ENCODE measurements at regions not wholly inside any gene's neighbourhood (a gene's known extent, or its start where the extent isn't known, plus 50 kb on each side); places are given as distances from the start of the nearest gene placed in this dataset.

DNA sequence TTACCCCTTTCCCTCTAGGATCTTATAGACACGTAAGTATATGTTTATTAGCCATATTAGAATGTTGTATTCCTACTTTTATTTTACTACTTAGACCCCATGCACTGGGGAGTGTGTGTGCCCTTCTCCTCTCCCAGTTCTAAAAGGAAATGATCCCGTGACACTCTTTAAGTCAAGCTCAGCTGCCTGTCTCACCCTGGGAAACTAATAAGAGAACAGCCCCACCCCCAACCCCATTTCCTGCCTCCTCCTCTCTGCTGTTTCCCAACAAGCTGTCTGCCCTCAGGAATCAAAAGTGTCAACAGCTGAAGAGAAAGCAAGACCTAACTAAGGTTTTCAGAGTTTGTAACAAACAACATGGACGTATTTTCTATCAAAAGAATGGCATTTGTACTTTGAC, 92.6 kb upstream of the VAV3 start:
- H3K4me3 Mint-ChIP-seq = no peak overlapping the region
- no peaks in the 10 kb centered on the region for H3K4me1 Mint-ChIP-seq (ENCODE audit: low read depth)
- no peak overlapping the region for H3K27ac Mint-ChIP-seq
- peaks cover 5% of the 10 kb centered on the region for H3K9me3 Mint-ChIP-seq (ENCODE audit: low read depth)
- H3K36me3 Mint-ChIP-seq = peaks cover 3% of the 10 kb centered on the region
- no peaks in the 10 kb centered on the region for H3K27me3 Mint-ChIP-seq

DNA sequence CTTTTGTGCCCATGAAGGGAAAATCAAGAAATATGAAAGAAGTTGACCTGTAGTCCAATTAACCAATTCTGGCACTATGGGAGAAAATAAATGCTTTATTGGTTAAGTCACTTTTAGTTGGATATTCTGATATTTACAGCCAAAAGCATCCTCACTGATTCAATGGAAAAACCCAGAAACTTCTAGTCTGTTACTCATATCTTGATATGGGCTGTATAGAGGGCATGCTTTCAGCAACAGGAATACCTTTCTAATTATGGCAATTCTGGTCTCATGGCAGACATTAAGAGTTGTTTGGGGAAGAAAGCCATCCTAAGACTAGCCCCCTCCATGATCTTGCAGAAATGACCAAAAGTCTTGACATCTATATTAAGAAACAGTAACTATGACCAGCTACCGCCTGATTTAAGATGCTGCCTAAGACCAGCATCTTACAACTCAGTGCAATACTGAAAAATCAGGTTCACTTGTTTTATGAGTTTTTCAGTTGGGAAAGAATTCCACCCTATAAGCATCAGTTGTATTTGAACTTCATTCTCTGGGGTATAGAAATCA, 91.5 kb upstream of the VAV3 start:
- Mint-ChIP-seq H3K36me3 (peaks cover under 1% of the 10 kb centered on the region), H3K9me3 (ENCODE audit: low read depth) (peaks cover under 1% of the 10 kb centered on the region), H3K4me1 (ENCODE audit: low read depth) (no peaks in the 10 kb centered on the region), H3K4me3 (no peak overlapping the region), H3K27ac (no peak overlapping the region), H3K27me3 (no peaks in the 10 kb centered on the region)

DNA sequence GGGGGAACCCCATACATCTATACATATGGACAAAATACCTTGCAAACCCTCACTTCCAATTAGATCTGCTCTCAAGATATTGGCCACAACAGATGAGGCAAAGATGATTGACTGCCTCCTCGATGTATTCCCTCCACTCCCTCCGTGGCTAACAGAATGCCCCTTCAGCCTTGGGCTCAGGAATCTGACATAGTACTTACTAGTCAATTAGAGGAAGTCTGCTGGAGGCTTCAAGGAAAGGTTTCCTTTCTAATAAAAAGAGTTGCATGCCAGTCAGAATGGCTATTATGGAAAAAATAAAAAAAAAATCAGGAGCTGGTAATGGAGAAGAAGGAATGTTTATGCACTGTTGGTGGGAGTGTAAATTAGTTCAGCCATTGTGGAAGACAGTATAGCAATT, 90.4 kb upstream of the VAV3 start:
- Mint-ChIP-seq H3K36me3 (no peaks in the 10 kb centered on the region), H3K27ac (no peak overlapping the region), H3K9me3 (ENCODE audit: low read depth) (no peaks in the 10 kb centered on the region), H3K4me3 (no peak overlapping the region), H3K4me1 (ENCODE audit: low read depth) (no peaks in the 10 kb centered on the region), H3K27me3 (no peaks in the 10 kb centered on the region)

DNA sequence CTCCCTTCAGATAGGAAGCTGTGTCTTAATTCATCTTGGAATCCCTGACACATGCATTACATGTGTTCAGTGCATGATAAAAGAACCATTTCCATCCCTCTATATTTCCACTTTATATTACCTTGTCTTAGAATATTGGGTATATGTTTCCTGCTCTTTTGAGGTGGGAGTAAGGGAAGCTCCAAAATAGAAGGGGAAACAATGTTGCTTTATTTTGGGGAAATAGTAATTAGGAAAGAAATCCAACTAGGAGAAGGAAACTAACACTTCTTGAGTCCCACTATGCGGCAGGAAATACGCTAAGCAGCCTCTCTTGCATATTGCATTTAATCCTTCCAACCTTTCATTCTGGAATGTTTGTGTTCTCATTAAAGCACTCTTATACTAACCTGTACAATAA, 89.4 kb upstream of the VAV3 start:
- Mint-ChIP-seq H3K9me3 (ENCODE audit: low read depth) (no peaks in the 10 kb centered on the region), H3K4me3 (no peak overlapping the region), H3K27ac (no peak overlapping the region), H3K4me1 (ENCODE audit: low read depth) (no peaks in the 10 kb centered on the region), H3K36me3 (no peaks in the 10 kb centered on the region), H3K27me3 (no peaks in the 10 kb centered on the region)

DNA sequence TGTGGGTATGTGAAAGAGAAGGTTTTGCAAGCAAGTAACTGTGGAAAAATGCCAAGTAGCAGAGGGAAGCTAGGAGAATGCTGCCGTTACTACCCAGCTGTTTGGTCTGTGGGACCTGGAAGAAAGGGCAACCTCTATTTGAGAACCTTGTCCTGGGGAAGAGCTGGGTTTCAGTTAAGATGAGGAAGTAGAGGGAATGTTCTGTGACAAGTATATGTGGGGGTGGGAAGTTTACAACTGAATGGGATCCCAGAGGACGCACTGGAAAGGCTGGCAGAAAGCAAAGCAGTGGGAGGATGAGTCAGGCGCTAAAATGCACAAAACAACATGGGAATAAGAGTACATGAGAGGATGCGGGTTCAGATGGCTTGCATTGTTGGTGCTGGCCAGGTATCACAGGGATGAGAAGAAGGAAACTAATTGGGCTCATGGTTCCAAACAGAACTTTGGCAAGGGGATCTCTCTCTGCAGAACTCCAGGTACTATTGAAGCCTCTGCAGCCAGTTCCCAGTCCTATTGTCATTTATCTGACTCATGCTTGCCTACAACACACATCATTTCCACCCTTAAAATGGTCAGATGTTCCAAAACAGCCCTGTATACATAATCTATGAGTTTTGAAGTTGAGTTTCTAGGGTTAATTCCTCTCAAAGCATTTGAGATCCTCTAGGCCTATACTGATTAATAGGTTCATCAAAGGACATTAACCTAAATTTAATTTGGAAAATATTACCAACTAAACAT, 88.5 kb upstream of the VAV3 start:
- Mint-ChIP-seq H3K4me3 (no peak overlapping the region), H3K27me3 (no peaks in the 10 kb centered on the region), H3K4me1 (ENCODE audit: low read depth) (no peaks in the 10 kb centered on the region), H3K9me3 (ENCODE audit: low read depth) (no peaks in the 10 kb centered on the region), H3K36me3 (no peaks in the 10 kb centered on the region), H3K27ac (no peak overlapping the region)

DNA sequence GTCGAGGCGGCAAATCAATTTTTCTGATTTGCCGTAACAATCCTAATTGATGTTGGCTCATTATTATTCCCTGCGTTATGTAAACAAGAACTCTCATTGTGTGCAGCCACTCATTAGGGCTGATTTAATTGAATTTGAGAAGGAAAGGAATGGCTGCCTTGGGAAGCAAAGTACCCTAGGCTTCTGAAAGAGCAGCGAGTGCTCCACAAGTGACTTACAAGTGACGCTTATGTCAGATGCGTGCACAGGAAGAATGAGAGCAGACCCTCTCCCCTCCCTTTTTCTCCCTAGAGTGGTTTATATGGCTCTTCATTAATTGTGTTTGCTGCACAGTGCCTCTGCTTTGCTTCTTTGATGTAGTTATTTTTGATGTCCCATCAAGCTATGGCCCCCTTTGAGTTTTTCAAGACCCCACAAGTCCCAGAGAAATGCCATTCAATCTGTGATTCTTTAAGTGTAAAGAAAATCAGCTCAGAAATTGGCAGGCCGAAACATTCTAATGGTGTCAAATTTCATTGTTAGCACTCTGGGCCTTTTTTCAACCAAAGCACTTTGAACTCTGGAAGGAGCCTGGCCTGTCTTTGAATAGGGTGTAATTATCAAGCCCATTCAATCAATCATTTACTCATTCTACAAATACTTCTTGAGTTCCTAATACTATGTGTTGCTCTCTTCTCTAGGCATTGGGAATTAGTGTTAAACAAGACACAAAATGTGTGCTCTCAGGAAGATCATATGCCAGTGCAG, 86.8 kb upstream of the VAV3 start:
- Mint-ChIP-seq H3K27me3 (no peaks in the 10 kb centered on the region), H3K4me1 (ENCODE audit: low read depth) (no peaks in the 10 kb centered on the region), H3K27ac (no peak overlapping the region), H3K4me3 (no peak overlapping the region), H3K36me3 (no peaks in the 10 kb centered on the region), H3K9me3 (ENCODE audit: low read depth) (no peaks in the 10 kb centered on the region)

DNA sequence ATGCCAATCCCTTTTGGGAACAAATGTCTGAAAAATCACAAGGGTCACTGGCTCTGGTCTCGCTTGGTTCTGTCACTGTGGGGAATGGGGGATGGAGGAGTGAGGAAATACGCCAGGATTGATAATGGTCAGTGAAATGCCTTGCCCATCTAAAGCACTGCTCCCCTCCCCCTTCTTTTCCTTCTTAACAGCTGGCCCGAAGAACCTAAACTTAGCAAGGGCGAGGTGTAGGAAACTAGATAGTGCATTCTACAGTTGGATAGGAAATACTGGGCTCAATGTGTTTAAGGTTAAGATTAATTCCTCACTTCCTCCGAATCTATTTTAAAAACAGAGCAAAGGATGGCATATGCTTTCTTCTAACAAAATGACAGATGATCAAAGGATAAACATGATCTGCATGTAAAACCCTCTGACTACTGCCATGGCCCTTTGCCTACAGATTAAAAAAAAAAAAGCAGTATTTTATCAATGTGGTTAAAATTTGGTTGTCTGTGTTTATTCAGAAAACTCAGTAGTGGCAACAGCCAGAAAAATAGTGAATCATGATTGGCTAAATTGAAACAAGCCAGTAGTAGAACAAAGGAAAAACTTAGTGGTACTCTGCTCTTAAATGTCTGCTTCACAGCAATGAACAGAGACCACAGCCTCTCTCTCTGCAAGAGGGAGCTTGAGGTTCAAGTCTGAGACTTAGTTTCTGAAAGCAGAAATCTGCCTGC, 86.1 kb upstream of the VAV3 start:
- Mint-ChIP-seq H3K9me3 (ENCODE audit: low read depth) (no peaks in the 10 kb centered on the region), H3K27me3 (no peaks in the 10 kb centered on the region), H3K4me1 (ENCODE audit: low read depth) (no peaks in the 10 kb centered on the region), H3K36me3 (no peaks in the 10 kb centered on the region), H3K27ac (no peak overlapping the region), H3K4me3 (no peak overlapping the region)

DNA sequence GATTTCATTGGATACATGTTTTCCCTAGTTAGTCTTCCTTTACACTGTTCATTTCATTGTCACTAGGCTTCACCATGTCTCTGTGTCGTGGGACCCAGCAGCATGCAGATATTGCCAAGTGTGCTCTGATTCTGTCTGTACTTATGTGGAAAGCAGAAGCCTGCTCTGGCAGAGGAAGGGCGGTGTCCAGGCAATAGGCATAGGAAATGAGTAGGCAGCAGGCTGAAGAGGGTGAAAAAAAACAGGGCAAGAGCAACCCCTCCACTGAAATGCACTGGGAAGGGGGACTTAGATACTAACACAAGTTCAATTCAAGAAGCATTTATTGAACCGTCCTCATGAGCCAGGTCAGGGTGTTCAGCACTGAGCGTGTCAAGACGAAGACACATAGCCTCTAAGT, 85.2 kb upstream of the VAV3 start:
- H3K27ac Mint-ChIP-seq = no peak overlapping the region
- no peaks in the 10 kb centered on the region for H3K36me3 Mint-ChIP-seq
- H3K4me1 Mint-ChIP-seq (ENCODE audit: low read depth) = peaks cover 6% of the 10 kb centered on the region
- no peaks in the 10 kb centered on the region for H3K27me3 Mint-ChIP-seq
- H3K9me3 Mint-ChIP-seq (ENCODE audit: low read depth) = no peaks in the 10 kb centered on the region
- peak overlapping the region; percentile 36 for H3K4me3 Mint-ChIP-seq

DNA sequence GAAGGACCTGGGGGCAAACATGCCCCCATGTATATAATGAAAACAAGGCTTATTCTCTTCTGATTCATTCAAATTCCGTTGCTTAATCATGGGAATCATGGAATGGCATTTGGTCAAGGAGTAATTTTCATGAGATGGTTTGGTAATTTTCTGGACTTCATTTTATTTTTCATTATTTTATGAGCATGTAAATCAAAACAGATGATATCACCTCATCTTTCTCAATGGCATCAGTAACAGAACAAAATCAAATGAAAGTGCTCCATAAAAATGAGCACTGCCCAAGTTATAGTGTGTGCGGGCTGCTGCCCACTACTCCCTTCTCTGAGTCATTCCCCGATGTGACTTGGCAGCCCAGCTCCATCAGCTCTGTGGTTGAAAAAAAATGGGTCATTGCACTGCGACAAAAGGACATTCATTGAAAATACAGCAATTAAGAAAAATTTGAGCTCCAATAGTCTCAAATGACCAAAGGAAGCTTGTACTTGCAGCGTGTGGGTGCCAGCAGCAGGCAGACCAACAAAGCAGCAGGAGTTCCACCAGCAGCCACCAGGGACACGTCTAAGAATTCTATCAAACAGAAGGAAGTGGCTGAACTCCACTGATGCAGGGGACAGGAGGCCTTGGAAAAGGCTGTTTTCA, 84.3 kb upstream of the VAV3 start:
- Mint-ChIP-seq H3K36me3 (no peaks in the 10 kb centered on the region), H3K9me3 (ENCODE audit: low read depth) (no peaks in the 10 kb centered on the region), H3K27ac (no peak overlapping the region), H3K27me3 (no peaks in the 10 kb centered on the region), H3K4me3 (peak overlapping the region; percentile 36), H3K4me1 (ENCODE audit: low read depth) (peaks cover 15% of the 10 kb centered on the region)

DNA sequence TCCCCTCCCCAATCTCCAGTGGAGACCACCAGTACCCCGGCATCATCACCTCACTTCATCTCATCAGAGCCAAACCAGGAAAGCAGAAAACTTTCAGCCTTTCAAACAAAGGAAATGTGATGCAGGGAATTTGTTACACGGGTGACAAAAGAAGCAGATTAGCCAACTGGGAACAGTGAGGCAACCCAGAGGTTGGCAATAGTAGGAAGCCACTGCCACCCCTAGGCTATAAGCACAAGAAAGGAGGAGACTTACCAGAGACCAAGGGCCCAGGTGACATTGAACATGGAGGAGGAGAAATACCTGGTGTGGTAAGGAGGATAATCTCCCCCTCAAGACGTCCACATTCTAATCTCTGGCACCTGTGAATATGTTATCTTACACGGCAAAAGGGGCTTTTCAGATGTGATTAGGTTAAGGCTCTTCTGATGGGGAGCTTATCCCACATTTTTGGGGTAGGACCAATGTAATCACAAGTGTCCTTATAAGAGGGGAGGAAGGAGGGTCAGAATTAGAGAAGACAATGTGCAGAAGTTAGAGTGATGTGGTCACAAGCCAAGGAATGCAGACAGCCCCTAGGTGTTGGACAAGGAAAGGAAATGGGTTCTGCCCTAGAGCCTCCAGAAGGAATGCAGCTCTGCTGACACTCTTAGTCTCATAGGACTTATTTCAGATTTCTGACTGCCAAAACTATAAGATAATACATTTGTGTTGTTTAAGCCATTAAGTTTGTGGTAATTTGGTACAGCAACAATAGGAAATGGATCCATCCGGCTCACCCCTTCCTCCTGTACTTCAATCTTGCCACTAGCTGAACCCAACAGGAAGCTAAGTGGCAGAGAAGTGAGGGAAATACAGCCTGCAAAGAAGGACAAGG, 83.6 kb upstream of the VAV3 start:
- no peaks in the 10 kb centered on the region for H3K9me3 Mint-ChIP-seq (ENCODE audit: low read depth)
- peaks cover 22% of the 10 kb centered on the region for H3K4me1 Mint-ChIP-seq (ENCODE audit: low read depth)
- no peak overlapping the region for H3K4me3 Mint-ChIP-seq
- no peaks in the 10 kb centered on the region for H3K36me3 Mint-ChIP-seq
- no peak overlapping the region for H3K27ac Mint-ChIP-seq
- H3K27me3 Mint-ChIP-seq = no peaks in the 10 kb centered on the region

DNA sequence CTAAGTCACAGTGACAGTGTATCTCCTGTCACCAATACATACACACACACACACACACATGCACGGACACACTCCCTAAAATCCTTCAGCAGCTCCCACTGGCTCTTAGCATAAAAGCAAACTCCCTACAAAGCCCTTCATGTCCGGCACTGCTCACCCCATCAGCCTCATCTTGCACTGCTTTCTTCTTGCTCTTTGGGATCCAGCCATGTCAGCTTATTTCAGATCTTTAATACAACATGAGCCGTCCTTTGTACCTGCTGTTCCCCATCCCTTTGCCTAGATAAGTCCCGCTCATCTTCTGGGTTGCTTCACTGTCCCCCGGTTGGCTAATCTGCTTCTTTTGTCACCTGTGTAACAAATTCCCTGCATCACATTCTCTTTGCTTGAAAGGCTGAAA, 82.1 kb upstream of the VAV3 start:
- Mint-ChIP-seq H3K27ac (no peak overlapping the region), H3K36me3 (peaks cover 3% of the 10 kb centered on the region), H3K9me3 (ENCODE audit: low read depth) (no peaks in the 10 kb centered on the region), H3K4me3 (no peak overlapping the region), H3K4me1 (ENCODE audit: low read depth) (peaks cover 31% of the 10 kb centered on the region), H3K27me3 (no peaks in the 10 kb centered on the region)

DNA sequence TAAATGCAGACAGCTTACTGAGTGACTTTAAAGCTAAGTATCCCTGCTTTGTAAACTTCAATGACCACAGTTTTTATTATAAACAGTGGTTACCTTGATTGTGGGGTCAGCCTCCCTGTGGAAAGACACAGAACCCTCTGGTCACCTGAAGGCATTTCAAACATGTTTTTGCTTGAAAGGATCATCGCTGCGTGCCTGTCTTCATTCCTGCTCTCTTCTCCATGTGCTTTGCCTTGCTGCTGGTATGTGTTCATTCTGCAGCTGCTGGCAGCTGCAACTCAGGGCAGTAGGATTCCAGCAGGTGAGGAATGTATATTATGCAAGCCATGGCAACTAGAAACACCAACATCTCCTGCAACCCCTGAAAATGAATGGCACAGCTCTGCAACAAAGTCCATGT, 81.0 kb upstream of the VAV3 start:
- H3K4me1 Mint-ChIP-seq (ENCODE audit: low read depth) = peaks cover 42% of the 10 kb centered on the region
- peaks cover 7% of the 10 kb centered on the region for H3K36me3 Mint-ChIP-seq
- no peak overlapping the region for H3K27ac Mint-ChIP-seq
- H3K4me3 Mint-ChIP-seq = no peak overlapping the region
- no peaks in the 10 kb centered on the region for H3K9me3 Mint-ChIP-seq (ENCODE audit: low read depth)
- no peaks in the 10 kb centered on the region for H3K27me3 Mint-ChIP-seq

DNA sequence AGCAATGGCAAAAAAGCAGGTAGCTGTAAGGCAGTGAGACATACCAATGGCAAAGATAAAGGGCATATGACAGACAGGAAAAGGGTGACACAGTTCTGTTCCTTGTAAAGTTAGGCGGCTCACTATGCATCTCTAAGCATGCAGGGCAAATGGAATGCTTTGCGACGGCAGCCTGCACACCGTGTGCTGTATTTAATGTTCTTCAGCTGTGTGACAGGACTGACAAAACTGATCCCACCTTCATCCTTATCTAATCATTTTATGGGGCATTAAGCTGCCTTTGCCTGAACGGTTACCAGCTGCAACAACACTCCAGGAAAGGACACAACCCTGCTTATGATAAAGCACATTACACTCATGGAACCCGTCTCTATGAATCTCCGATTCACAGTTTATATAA, 80.5 kb upstream of the VAV3 start:
- Mint-ChIP-seq H3K4me1 (ENCODE audit: low read depth) (peaks cover 43% of the 10 kb centered on the region), H3K27me3 (no peaks in the 10 kb centered on the region), H3K9me3 (ENCODE audit: low read depth) (no peaks in the 10 kb centered on the region), H3K27ac (no peak overlapping the region), H3K4me3 (no peak overlapping the region), H3K36me3 (peaks cover 7% of the 10 kb centered on the region)

DNA sequence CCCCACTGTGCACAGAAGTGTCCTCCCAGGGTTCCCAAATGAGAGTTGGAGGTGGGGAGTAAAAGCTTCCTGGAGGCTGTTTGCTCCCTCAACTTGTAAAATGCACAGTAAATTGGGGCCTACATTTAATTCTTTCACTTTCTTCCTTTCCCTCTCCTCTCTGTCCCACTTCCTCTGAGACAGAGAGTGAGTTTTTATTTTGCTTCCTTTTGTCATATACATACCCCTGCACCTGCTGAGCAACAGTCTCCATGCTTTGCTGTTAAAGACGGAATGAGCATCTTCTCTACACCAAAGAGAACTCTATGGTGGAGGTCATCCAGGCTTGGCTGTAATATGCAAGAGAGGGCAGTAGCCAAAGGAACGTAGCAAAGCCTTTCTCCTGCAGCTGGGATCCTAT, 79.3 kb upstream of the VAV3 start:
- no peak overlapping the region for H3K4me3 Mint-ChIP-seq
- no peak overlapping the region for H3K27ac Mint-ChIP-seq
- H3K27me3 Mint-ChIP-seq = no peaks in the 10 kb centered on the region
- H3K4me1 Mint-ChIP-seq (ENCODE audit: low read depth) = peaks cover 43% of the 10 kb centered on the region
- H3K36me3 Mint-ChIP-seq = peaks cover 7% of the 10 kb centered on the region
- H3K9me3 Mint-ChIP-seq (ENCODE audit: low read depth) = no peaks in the 10 kb centered on the region
